Renal cortex interstitium (tissue), 11 donors: ENCODE measurements at regions not wholly inside any gene's neighbourhood (a gene's known extent, or its start where the extent isn't known, plus 50 kb on each side); places are given as distances from the start of the nearest gene placed in this dataset.
"Not testable (repeated sequence)": the region's sequence is repeated elsewhere in the genome, so short reads cannot be mapped to it uniquely, and the experiment has no call there.

Experiments used
- DNase-seq, 11 donors: peaks; one replicate each; pipeline ENCODE4 v3.0.0-alpha.2; 2013; ENCODE audit warnings: low read depth in 9 of 11, low spot score in 4 of 11; ENCODE audit errors: extremely low read depth in 1 of 11

DNA sequence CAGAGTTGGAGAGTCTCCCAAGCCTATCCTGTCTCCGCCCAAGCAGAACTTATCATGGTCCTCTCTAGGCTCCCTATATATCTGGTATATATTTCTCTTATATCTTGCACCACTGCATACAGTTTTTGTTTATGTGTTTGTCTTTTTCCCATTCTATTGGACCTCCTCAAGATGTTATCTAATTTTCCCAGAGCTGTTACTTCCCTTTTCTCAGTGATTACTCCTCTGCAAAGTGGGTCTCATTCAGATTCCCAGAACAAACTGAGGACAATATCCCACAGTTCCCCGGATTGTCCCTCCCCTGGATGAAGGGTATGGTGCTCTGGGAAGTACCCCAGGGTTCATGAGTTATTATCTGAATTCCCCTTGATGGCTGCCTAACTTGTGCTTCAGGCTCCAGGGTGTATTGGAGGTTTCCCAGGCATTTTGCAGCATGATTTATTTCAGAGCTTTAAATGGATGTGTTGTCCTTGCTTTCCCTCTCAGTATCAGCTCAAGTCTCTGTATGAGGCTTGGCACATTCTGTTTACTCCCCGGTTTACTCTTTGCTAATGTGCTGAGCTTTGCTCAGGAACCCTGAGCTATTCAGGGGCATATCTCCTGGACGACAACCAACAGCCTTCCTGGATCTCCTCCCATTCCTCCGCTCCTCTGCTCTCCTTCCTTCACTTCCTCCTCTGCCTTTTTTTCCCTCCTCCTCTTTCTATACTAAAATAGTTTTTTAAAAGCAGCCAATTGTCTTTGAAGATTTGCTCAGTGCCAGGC lies 329.3 kb downstream of the SPRY2 start:
- peak in 1 of 11 donors; percentile 3 for DNase-seq

DNA sequence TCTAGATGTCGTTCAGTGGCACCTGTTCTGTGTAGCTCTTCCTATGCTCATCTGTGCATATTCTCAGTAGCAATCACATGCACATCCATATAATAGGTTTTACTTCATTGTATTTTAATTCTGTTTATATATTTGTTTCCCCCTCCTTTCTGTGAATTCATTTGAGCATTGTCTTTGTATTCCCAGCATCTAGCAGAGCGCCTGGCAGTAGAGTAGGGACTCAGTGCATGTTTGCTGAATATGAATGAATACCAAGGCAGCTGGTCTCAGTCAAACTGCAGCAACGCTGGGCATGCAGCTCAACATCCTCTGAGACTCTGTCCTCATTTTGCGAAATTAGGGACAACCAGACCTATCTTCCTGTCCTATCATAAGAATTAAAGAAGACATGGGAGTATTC lies 330.1 kb downstream of the SPRY2 start:
- DNase-seq = no peak

DNA sequence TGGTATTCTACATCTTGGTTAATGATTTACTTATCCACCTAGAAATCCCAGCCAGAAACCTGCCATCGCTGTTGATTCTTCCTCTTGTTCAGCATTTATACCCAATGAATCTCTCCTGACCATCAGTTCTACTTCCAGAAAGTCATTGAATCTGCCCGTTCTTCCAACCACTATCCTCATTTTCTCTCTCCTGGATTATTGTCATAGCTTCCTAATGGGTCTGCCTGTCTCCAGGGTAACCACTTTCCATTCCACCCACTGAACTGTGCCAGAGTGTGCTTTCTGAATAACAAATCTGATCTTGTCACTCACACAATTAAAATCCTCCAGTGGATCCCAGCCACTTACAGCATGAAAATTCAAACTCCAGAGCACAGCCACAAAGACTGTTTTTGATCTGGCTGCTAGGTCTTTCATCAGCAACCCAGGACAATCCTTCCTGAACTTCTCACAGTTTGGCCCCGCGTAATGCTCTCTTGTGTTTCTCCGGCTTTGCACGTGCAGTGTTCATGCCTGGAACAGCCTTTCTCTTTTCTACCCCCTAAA lies 330.6 kb downstream of the SPRY2 start:
- no peak for DNase-seq

DNA sequence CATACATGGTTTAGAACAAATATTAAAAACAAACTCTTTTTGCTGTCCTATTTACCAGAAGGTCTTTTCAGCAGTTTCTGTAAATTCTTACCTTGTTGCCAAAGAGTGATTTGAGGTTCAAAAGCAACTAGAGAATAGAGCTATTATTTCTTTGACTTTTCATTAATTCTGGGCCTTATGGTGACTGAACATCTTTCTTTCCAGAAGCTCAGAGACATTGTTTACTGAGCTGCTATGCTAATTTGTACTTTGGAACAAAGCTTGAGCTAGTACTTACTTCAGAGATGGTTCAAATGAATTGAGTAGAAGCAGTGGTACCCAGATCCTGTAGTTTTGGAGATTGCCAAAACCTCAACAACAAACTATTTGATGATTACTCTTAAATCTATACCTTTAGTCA lies 331.2 kb downstream of the SPRY2 start:
- no peak for DNase-seq

DNA sequence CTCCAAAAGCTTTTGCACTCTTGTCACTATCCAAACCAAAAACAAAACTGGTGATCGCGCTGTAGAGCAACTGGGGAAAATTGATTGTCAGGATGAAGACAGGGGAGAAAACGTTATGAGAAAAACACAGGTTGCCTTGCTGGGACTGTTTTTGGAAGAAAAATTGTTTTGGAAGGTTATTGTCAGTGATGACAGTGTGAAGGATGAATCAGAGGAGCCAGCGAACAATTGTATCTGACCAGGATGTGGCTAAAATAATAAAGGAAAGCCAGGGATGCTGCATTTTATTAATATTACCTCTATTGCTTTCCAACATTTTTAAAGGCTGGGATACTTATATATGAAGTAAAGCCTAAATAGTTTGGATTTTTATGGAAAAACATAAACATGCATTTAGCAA lies 334.0 kb downstream of the SPRY2 start:
- no peak for DNase-seq

DNA sequence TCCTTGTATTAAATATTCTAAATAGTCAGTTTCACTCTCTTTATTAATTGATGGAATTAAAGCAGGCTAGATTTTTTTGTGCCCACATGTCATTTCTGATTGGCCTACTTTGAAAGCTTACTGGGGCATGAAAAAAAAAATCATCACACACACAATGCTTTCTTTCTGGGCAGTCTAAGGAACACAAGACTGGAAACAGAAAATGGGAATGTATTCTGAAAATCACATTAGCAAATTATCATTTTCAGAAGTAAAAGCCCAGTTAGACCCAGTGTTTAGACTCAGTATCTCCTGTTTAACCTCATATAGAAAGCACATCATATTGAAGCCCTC lies 339.4 kb downstream of the SPRY2 start:
- no peak for DNase-seq

DNA sequence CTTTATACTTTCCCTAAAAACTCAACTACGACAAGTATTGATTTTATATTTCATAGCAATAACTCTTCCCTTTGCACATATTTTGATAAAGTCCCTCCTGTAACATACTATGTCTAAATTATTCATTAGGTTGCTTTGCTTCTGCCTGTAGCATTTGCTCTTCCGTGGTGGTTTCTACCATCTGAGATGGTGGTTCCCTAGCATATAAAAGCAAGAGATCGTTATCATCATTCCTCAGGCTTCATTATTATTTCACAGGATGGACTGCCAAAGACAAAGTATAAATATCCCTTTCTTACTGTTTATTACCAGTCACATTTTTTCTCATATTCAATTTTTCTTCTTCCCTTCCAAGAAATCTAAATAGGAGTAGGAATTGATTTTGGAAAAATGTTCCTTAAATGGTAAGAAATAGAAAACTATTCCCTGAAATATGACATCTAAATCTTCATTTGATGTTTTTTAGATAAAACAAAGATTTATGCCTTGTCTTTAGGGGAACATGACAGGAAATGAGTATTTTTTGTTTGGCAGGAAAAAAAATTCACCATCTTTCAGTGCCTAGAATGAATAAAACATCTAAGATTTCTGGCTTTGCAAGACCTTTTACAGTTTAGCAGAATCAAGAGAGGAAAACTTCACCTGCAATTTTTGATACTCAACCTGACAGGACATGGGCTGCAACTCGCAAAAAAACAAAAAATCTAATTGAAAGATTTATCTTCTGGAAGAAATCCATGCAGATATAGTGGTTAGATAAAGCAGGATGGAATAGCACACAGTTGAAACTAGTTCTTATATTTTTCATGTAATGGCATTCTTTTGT lies 340.0 kb downstream of the SPRY2 start:
- DNase-seq = no peak

DNA sequence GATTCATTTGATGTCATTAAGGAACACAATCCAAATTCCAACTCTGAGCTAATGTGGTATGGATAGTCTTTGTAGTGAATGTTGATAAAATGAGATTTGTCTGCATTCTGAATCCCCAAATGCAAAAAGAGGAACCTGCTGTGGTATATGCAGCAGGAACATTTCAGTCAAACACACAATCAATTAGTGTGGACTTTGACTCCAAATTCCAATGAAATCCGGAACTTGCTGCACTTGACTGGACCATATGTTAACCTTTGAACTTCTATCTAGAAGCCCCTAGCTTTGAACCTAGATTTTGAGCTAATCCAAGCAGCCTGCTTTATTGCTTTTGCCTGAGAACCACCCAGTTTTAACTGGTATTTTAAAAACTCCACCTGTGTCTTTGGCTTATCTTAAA lies 341.3 kb downstream of the SPRY2 start:
- DNase-seq = no peak

DNA sequence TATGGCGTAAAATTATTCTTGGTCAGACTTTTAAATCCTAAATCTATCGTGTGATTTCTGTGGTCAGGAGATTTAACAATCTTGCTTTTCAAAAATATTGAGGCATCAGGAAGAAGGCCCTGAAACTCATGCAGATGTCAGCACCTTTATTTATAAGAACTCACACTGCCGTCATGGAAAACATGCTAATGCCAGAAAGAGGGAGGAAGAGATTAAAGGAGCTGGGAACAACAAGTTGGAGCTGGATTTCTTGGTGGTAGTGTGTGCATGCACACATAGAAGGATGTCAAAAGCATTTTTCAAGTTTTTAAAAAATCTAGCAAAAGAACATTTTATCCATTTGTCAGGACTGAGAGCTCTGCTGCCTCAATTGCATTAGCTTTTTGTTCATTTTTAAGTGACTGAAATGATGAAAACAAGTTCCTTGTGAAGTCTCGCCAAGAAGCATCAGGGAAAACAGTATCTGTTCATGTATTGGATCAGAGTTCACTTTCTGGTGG lies 342.5 kb downstream of the SPRY2 start:
- DNase-seq = no peak

DNA sequence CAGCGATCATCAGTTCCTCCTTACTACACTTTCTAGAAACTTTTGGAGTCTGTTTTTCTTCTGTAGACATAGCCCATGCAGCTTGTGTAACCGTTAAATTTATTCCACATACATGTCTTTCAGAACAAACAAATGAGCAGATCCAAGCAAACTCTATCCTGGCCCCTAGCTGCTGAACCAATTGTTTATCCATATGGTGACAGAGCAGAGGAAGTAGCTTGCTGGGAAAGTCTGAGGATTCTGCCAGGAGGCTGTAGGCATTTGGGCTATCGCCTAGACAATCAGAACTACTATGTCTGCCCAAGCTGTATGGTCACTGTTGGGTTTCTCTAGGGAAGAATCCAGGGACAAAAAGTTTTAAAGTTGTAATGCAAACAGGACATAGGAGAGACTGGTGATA lies 343.7 kb downstream of the SPRY2 start:
- no peak for DNase-seq

DNA sequence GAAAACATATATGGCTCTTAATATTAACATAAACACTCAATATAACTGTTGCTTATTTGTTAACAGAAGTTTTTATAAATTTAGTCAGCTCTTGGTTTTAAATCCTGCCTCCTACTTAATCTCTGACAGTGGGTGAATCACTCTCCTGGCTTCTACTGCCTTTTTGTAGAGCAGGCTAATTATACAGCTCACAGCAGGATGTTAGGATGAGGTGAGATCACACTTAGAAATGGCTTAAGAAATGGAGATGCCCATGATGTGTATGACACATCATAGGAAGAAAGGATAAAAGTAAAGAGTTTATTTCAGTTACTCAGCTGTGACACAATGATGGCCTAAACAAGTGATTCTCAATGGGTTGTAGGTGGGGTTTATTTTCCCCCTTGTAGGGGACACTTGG lies 345.6 kb downstream of the SPRY2 start:
- DNase-seq = no peak

DNA sequence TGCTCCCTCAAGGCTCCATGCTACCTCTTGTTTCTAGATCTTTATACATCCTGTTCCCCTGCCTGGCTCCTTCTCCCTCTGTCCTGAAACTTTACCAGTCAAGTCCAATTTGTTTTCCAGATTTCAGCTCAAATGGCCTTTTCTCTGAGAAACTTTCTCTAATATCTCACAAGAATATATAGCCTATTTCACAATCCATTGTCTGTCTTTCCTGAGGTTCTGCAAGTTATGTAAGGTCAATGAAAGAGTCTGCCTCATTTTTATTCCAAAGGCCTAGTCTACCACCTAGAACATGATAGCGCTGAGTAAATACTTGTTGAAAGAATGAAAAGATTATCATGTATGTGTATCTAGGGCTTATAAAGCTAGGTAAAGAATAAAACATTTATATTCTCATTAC lies 348.8 kb downstream of the SPRY2 start:
- no peak for DNase-seq

DNA sequence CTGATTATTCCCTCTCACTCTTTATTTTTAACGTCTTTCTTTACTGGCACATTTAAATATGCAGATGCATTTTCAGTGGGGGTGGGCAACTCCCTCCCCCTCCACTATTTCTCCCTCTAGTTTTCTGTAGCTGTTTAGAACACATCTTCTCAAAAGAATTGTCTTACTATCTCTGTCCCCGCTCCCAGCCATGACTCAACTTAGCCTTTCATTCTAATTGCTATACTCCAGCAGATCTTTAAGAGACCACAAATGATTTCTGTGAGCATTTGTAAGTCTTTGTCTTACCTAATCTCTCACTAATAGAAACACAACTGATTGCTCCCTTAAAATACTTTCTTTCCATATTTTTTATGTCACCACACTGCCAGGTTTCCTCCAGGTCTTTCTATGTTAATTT lies 350.9 kb downstream of the SPRY2 start:
- no peak for DNase-seq

DNA sequence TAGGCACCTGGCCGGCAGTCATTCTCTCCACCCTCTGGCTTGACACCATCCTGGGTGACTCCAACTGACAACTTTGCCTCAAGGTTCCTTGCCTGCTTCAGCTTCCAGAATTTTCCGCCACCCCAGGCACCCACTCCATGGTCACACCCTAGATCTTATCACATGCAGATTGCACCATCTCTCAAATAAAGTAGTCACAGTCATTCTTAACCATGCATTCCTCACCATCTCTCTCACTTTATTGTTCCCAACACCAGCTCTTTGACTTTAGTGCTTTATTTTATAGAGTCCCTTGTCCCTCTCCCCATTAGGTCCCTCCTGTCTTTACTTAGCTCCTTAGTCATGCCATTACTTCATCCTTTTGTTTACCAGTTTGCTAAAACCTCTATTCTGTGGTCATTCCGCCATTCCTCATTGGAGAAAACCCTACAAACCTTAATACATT lies 351.7 kb downstream of the SPRY2 start:
- DNase-seq = no peak

DNA sequence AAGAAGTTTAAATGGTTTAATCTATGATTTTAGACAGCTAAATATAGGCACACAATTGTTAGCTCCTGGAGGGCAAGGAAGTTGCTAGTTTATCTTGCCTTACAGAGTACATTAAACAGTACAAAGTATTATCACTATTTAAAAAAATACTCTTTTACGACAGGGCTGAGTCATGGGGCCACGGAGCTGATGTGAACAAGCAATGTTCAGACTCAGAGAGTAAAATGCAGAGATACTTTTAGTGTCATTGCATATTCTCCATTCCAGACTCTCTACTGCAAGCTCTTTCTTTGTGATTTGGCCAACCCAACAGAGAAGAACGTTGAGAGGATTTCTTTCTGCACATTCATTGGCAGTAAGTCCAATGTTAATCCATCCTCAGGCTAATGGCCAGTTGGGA lies 352.4 kb downstream of the SPRY2 start:
- DNase-seq = no peak

DNA sequence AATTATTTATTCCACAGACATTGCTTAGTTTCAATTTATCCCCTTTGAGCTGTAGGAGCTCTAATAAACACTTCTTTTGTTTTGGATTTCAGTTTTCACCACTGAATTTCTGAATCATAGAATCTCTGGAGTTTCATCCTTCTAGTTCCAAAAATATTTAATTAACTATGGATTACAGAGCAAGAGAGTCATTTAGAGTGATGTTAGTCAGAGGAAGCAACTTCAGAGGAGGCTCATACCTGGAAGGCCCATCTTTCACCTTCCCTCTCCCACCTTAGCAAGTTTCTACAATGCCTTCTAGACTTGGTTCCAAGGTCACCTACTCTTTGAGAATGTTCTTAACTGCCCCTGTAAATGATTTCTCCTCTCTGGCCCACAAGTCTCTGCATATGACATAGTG lies 353.2 kb downstream of the SPRY2 start:
- no peak for DNase-seq

DNA sequence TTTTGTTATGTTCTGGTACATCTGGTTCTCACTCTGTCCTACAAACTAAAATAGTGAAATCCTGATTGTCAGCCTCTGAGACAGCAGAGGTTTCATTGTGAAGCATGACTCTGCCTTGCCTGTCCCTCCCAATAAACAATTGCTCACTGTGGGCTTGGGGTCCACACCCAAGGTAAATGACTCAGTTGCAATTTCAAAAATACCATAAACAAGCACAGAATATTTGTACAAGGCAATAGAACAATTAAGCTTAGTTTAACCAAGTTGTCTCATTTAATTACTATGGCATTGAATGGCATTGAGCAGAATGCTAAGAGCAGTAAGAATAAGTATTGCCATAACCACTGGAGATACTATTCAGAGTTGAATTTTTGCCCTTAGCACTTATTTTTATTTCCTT lies 353.6 kb downstream of the SPRY2 start:
- no peak for DNase-seq

DNA sequence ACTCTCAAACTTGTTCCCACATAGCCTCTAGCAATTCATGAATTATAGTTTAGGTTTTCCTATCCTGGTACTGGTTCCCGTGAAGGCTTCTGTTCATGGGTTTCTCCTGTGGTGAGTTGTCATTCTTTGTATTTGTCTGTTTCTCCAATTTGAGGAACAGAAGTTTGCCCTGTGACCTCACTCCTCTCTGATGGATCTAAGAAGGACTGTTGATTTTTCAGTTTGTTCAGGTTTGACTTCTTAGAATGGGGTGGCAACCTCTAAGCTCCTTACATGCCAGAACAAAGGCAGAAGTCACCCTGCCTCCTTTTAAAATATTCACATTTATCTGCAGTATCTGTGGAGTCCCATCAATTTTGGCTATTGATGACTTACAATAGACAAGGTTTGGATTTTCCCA lies 354.0 kb downstream of the SPRY2 start:
- DNase-seq = no peak

DNA sequence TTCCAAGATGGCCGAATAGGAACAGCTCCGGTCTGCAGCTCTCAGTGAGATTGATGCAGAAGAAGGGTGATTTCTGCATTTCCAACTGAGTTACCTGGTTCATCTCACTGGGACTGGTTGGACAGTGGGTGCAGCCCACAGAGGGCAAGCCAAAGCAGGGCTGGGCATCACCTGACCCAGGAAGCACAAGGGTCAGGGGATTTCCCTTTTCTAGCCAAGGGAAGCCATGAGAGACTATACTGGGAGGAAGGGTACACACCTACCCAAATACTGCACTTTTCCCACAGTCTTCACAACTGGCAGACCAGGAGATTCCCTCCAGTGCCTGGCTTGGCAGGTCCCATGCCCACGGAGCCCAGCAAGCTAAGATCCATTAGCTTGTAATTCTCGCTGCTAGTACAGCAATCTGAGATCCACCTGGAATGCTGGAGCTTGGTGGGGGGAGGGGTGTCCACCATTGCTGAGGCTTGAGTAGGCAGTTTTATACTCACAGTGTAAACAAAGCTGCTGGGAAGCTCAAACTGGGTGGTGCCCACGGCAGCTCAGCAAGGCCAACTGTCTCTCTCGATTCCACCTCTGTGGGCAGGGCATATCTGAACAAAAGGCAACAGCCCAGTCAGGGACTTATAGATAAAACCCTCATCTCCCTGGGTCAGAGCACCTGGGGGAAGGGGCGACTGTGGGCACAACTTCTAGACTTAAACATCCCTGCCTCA lies 365.8 kb downstream of the SPRY2 start:
- DNase-seq = not testable (repeated sequence)

DNA sequence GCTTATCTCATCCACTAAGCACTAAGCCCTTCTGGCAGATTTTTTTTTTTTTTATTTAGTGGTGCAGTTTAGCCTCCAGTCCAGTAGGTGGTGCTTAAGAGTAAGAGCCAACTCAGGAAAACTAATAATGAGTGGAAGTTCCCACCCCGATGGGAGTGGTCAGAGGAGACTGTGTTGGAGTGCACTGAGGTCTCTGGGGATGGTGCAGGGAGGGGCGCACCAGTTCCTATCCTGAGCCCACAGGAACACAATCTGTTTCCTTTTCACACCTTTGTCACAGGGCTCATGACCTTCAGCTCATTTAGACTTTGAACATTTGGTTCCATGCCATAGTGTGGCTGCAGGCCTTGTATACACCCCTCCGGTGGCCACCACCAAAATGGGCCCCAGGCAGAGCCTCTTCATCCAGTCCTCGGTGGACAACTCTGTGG lies 367.4 kb downstream of the SPRY2 start:
- DNase-seq = no peak
